CD4-positive, alpha-beta T cell treated with Interleukin-1 beta for 1 hour (primary cell): ENCODE measurements at regions not wholly inside any gene's neighbourhood (a gene's known extent, or its start where the extent isn't known, plus 50 kb on each side); places are given as distances from the start of the nearest gene placed in this dataset.

Source experiments
- DNase-seq, 2 donors: peaks; one replicate each; pipeline ENCODE4 v3.0.0-alpha.2; 2020 to 2022

DNA sequence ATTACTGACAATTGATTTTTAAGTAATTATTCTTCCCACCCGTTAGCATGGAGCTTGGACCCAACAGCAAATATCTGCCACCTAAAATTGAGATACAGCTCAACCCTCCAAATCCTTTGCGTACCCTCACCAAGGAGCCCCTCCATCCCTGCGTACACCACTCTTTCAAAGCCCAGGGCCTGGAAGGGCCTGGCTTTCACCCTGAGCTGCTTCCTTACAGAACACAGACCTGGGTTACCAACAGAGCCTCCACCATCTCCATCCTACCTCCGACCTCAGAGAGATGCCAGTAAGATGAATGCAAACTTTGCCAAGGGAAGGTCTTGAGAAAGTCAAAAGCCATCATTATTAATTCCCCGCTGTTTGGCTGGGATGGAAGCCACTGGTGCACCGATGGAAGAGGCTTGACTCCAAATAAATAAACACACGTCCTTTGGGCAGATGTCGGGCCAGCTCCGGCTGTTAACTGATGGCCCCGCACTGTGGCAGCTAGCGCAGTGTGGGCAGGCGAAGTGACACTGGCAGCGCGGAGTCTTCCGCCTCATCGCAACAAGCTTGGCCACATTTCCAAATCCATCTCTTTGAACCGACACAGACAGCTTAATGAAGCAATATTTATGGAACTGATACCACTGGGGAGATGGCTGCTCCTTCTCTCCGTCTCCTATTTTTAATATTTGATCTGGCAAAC lies 150.2 kb upstream of the VSTM2B start:
- no peak for DNase-seq

GRCh38 chr19:29376855-29377354 lies 148.9 kb upstream of the VSTM2B start:
- no peak for DNase-seq

DNA sequence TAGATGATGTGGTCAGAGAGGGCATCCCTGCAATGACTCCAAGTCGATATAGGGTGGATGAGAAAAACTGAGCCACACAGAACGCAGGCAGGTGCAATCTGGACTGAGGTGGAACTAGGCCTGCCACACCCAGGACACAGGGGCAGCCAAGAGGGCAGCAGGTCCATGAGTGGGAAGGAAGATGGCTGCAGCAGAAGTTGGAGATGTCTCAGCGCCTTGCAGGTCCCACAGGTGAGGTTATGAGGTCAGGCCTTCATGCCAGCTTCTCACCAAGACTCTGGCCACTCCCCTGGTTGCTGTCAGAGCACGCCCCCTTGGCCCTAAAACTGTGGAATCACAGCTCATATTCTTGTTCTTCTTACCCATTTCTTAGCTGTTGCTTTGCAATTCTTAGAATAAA lies 147.7 kb upstream of the VSTM2B start:
- DNase-seq, result no peak

DNA sequence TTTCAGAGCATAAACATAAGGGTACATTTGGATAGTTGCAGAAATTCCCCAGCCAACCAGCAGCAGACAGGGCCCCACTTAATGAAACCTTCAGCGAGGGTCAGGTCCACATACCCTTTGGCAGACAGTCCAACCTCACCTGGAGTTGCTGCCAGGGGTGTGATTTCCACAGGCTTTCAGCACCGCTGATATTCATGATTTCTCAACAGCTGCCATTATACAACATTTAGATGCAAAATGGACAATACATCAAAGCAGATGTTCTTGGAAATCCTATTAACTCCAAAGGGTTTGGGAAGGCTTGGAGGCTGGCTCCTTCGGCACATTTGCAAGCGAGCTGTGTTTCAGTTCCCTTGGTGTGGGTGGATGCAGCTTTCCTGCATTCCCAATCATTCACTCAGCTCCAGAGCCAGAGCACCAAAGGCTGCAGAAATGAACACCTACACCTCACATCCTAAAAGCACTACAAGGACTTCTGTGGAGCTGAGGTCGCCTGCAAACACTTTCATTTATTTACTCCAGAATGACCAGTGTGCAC lies 147.2 kb upstream of the VSTM2B start:
- no peak for DNase-seq

- DNase-seq, result no peak
These were observed 146.4 kb upstream of the VSTM2B start for GRCh38 chr19:29379257-29380021.

GRCh38 chr19:29380581-29380980 lies 145.2 kb upstream of the VSTM2B start:
- DNase-seq, result no peak

DNA sequence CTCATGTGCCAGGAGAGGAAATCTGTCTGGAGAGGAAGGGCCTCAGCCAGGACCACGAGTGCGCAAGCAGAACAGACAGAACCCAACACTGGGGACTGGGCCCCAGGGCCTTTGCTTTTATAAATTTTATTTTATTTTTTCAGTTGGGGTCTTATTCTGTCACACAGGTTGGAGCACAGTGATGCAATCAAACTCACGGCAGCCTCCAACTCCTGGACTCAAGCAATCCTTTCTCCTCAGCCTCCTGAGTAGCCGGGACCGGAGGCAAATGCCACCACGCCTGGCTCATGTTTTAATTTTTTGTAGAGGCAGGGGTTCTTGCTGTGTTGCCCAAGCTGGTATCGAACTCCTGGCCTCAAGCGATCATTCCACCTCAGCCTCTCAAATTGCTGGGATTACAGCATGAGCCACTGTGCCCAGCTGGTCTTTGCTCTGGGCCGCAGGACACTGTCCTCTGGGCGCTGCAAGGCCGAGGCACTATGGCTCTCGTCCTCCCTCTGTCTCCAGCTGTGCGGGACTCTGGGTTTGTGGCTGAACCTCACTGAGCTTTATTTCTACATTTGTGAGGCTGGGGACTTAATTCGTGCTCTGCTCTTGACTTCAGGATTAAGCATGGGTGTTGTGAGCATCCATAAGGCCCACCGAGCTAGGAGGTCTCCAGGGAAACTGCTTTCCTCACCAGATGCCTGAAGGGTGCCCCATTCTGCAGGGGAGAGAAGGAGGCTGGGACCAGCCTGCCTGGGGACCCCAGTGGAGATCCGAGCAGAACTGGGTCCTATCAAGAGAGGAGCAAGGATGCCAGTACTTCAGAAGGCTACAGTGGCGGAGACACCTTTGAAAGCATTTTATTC lies 144.2 kb upstream of the VSTM2B start:
- DNase-seq, result no peak

DNA sequence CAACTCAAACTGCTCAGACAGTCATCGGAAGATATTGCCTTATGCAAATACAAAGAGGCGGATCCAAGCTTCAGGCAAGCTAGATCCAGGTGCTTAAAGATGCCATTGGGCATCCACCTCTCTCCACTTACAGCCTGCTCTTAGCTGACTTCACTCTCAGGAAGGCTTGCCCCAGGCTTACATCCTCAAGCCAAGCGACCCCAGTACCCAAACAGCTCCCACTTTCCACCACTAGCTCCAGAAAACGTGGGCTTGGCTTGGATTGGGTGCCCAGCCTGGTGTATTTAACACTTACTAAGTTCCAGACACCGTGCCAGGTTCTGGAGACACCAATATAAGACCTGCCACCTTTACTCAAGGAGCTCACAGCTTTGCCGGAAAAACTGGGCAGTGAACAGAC lies 142.1 kb upstream of the VSTM2B start:
- no peak for DNase-seq

GRCh38 chr19:29384656-29385055 lies 141.1 kb upstream of the VSTM2B start:
- no peak for DNase-seq

- no peak for DNase-seq
These were observed 140.5 kb upstream of the VSTM2B start for GRCh38 chr19:29385191-29385795.

GRCh38 chr19:29386970-29387369 lies 138.8 kb upstream of the VSTM2B start:
- no peak for DNase-seq

- no peak for DNase-seq
These were observed 138.2 kb upstream of the VSTM2B start for GRCh38 chr19:29387586-29387985.

DNA sequence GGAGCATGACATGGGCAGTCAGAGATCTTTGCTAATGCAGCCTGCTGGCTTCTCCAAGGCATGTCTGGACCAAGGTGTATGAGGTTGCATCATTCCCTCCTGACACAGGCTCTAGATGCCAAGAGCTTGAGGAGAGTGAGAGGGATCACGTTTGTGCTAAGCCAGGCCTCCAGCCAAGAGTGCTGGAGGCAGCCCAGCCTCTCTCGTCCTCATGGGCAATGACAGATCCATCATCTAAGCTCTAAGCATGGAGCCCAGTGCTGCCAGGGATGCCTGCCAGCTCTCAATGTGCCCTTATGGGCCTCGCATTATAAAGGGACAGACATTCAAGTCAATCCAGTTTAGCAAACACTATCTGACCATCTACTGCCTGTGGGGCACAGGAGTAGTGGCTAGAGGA lies 136.3 kb upstream of the VSTM2B start:
- no peak for DNase-seq

- no peak for DNase-seq
These were observed 135.1 kb upstream of the VSTM2B start for GRCh38 chr19:29390742-29391141.

GRCh38 chr19:29393915-29394460 lies 131.8 kb upstream of the VSTM2B start:
- DNase-seq, result no peak

GRCh38 chr19:29395111-29395733 lies 130.6 kb upstream of the VSTM2B start:
- DNase-seq, result no peak

- DNase-seq, result no peak
These were observed 129.9 kb upstream of the VSTM2B start for GRCh38 chr19:29395734-29396414.

GRCh38 chr19:29396925-29397324 lies 128.9 kb upstream of the VSTM2B start:
- DNase-seq, result no peak

DNA sequence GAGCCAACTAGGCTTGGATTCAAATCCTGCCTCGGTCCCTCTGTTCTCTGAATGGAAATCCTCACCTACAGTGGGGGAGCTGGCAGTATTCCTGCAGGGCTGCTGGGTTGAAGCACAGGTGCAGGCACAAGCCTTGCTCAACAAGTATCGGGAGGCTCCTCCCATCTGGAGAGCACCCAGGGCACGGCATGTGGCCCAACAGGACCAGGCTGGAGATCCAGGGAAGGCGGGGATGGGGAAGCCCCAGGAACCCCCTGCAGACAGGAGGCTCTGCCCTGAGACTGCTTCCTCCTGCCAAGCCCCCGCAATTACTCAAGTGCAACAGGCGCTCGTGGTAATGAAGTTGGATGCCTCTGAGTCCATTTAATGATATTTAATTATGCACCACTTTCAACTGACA lies 128.0 kb upstream of the VSTM2B start:
- DNase-seq, result no peak

GRCh38 chr19:29399804-29400203 lies 126.0 kb upstream of the VSTM2B start:
- no peak for DNase-seq
